ENCODE measurements at regions not wholly inside any gene's neighbourhood (a gene's known extent, or its start where the extent isn't known, plus 50 kb on each side); places are given as distances from the start of the nearest gene placed in this dataset.
A peak's percentile ranks its signal among the peaks of the same experiment; 100 is the strongest.

DNA sequence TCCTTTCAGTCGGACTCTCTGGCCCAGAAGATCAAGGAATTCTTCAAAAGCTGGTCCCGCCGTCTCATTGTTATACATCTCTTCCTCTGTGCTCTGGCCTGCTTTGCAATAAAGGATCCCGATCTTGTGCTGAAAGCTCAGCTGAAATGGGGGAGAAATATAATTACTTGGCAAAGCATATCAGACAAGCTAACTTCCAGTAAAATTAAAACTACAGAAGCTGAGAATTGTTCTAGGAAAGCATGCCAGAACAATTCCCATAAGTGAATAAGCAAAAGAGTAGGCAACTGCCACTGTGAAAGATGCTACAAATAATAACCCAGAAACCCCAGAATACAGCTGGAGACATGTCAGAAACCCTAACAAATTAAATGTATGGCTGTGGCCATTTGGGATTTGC, 146.1 kb downstream of the SIPA1L2 start:
- DNase-seq (ENCODE audit: low spot score): no peak
- no peak for FAIRE-seq

DNA sequence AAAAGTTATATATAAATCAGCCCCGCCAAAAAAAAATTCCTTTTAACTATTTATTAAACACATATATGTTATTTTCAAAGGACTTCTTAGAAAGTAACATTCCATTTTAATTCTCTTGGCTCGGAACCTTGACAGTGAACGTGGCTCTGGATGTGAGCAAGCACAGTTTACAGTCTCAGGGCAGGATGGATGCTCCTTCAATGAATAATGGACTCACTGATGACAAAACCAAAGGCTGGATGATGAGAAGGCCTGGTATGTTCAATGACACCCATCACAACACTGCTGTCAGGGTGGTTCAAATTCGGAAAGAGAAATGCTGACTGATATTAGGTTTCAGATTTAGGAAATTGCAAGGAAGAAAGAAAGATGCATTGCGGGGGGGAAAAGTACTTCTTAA, 148.8 kb downstream of the SIPA1L2 start:
- FAIRE-seq (no peak), DNase-seq (ENCODE audit: low spot score) (no peak)

DNA sequence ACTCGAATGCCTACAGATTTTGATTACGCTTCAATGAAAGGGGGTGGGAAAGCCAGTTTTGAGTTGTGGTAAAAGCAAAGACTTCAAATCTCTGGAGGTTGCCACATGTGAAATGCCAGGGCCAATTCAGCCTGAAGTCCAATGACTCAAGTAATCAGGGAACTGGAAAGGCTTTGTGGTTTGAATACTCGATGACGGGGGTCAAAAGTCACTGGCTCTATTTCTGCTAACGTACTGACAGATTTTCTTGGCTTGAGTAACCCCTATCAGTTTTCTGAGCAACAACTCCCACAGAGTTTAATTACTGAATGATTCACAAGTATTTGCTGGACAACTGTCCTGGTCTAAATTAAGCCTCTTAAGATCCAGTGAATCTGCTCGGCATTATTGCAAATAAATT, 152.2 kb downstream of the SIPA1L2 start:
- no peak for FAIRE-seq
- DNase-seq (ENCODE audit: low spot score): peak; percentile 50

DNA sequence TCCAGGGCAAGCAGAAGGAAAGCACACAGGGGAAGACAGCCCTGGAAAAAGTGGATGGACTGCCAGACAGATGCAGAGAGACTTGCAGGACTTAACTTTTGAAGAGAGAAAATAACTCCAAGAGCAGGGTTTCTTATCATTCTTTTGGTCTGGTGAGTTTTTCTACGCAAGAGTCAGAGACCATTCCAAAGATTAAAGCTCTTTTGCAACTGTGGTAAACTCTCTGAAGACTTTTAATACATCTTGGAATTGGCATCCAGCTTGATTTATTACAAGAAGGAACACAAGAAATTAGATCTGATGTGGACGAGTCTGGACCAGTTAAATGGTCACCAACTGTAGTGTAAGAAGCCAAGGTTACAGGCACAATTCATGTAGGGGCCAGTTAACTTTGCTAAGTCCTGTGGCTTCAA, 153.4 kb downstream of the SIPA1L2 start:
- no peak for DNase-seq (ENCODE audit: low spot score)
- FAIRE-seq: no peak

DNA sequence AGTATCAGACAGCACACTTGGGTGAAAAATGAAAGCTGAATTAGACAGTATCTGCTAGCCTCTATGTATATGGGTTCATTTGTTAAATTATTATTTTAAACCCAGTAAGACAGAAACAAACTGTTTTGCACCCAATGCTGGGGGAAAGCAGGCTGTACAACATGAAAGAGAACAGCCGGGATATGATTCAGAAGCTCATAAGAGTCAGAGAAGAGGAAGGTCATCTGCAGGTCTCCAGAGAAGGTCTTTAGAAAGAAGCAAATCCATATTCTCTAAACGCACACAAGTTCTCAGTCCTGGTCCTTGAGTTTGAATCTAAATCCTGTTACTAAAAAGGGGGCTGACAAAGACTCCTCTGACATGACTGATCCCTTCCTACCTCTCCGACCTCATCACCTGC, 155.1 kb downstream of the SIPA1L2 start:
- no peak for FAIRE-seq
- no peak for DNase-seq (ENCODE audit: low spot score)

GRCh38 chr1:232473900-232474299, 156.0 kb downstream of the SIPA1L2 start:
- FAIRE-seq (no peak), DNase-seq (ENCODE audit: low spot score) (no peak)

- DNase-seq (ENCODE audit: low spot score) (peak; percentile 20), FAIRE-seq (no peak)
Observed at GRCh38 chr1:232473324-232473723, 156.6 kb downstream of the SIPA1L2 start.

DNA sequence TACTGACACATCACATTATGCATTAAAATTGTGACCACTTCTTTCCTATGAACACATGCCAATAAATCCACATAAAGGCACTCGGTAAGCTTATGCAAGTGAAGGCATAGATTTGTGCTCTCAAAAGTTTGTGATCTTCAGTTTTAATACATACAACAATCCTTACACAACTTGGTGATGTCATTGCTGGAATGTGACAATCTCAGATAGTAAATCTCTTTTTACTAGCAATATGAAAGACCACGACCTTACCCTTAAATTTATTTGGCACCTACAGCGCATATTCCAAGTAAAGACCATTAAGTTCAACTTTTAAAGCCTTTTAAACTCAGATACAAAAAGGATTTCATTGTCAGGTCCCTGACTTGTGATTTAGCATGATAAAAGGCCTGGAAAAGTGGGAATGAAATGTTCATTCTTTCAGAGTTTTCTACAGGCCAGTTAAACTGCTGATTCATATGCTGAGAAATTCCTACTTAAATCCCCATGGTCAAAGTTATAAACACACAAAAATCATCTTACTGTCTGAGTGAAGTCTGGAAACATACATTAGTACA, 157.4 kb downstream of the SIPA1L2 start:
- no peak for DNase-seq (ENCODE audit: low spot score)
- no peak for FAIRE-seq

- FAIRE-seq (no peak), DNase-seq (ENCODE audit: low spot score) (no peak)
Observed at GRCh38 chr1:232471250-232471649, 158.7 kb downstream of the SIPA1L2 start.

DNA sequence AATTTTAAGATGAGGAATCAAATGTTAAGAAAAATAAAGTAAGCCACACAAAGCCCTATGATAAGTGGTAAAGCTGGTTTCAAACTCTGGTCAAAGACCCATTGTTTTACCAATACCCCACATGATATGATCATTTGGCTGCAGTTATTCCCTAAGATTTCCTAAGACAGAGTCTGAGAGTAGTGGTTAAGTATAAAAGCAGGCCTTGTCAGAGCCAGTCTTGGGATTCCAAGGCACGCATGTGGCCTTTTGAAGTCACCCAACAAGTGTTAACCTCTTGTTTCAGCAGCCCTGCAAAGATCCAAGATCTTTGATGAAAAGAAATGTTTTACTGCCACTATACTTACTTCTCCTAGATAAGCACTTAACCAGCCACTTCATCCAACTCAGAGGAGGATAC, 159.2 kb downstream of the SIPA1L2 start:
- FAIRE-seq: no peak

DNA sequence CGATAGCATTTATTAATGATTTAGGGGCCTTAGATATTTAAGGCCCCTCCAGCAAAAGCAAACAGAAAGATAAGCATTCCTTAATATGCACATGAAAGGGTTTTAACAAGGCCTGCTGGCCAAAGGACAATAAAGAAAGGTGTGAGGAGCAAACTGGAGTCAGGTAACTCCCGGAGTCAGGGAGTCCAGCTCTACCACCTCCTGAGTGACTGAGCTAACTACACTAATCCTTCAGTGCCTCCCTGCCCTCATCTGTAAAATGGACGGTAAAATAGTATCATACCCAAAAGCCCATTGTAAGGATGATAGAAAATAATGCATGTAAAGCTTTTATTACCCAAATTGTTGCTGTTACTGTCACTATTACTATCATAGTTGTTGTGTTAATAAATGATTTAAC, 161.7 kb downstream of the SIPA1L2 start:
- FAIRE-seq: no peak
- no peak for DNase-seq (ENCODE audit: low spot score)

More for the DNA sequence above, 159.2 kb downstream of the SIPA1L2 start:
- no peak for DNase-seq (ENCODE audit: low spot score)

DNA sequence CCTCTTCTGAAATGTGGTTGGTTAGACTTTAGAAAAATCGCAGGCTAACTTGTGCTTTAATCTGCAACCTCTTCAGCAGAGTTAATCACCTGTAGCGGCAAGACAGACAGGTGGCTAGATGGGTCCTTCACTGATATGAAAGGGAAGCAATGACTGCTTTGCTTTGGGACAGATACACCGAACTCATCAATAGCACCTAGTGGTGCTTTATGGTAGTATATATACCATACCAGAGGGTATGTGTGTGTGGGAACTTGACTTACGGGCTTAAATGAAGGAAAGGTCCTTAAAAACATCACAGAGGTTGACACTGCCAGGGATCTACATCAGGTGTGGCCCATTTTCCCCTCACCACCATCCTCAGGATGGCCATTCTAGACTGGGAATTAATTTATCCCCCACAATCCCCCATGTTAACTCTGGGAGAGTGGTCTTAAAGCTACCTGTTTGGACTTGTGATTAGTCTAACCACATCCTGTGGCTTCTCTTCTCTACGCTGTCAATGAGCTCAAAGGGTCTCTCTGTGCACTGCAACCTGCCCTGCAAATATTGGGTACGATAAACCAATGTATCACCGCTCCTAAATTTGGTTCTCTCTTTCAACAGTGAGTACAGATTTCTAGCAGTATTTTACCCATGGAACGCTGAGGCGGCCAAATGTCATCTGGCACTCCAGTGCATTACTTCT, 162.7 kb downstream of the SIPA1L2 start:
- no peak for FAIRE-seq
- no peak for DNase-seq (ENCODE audit: low spot score)

DNA sequence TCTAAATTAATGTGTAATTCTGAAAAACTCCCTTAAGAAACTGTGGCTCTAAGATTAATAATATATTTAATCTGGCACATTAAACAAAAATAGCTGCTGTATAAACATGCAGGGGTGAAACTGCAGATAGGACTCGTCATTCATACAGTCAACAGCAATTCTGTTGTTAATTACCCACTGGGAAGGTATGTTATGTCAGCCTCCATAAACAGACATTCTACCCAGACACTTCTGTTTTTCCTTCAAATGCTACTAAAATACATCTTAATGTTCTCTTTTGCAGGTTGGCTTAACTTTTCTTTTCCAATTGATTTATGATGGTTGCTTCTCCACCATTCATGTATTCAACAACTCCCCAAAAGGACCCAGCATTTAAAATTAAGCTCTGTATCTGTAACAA, 165.6 kb downstream of the SIPA1L2 start:
- DNase-seq (ENCODE audit: low spot score): no peak

GRCh38 chr1:232463225-232463624, 166.7 kb downstream of the SIPA1L2 start:
- no peak for DNase-seq (ENCODE audit: low spot score)
- FAIRE-seq: no peak

More for the DNA sequence above, 165.6 kb downstream of the SIPA1L2 start:
- FAIRE-seq: no peak

- DNase-seq (ENCODE audit: low spot score) (peak; percentile 17), FAIRE-seq (no peak)
Observed at GRCh38 chr1:232462213-232462612, 167.7 kb downstream of the SIPA1L2 start.

- FAIRE-seq (no peak), DNase-seq (ENCODE audit: low spot score) (no peak)
Observed at GRCh38 chr1:232459826-232460225, 170.1 kb downstream of the SIPA1L2 start.

GRCh38 chr1:232459087-232459486, 170.8 kb downstream of the SIPA1L2 start:
- FAIRE-seq (no peak), DNase-seq (ENCODE audit: low spot score) (no peak)

DNA sequence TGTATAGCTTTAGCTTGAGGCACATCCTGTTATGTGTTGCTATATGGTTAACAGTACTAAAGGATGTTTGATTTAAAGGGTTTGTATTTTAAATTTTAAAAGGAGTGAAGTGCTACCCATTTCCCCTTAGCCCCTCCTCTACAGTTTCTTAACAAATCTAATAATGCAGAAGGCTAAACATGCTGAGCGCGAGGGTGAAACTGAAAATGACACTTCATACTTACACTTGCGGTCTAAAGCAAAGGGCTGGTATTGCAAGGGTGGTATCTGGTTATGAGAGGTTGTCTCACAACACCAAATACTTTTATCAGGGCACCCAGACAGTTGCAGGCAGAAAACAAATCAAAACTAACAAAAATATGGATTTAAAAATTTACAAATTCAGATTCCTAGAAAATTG, 172.3 kb downstream of the SIPA1L2 start:
- DNase-seq (ENCODE audit: low spot score) (no peak), FAIRE-seq (no peak)

DNA sequence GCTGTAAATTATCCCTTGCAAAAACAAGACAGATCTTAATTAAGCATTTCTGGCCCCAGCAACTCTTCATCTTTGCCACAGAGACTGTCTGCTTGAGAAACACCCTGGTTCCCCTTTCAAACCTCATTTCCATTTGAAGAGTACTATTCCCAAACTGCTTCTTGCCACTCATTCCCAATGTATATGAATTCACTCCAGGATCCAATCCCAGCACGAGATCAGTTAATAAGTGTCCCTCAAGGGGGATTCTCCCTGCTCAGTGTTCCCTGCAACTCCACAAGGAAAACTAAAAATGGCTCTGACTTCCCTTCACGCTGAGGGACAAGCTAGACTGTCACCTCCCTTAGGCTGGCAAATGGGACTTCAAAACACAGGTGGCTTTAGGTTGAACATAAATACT, 173.2 kb downstream of the SIPA1L2 start:
- no peak for FAIRE-seq
- no peak for DNase-seq (ENCODE audit: low spot score)

DNA sequence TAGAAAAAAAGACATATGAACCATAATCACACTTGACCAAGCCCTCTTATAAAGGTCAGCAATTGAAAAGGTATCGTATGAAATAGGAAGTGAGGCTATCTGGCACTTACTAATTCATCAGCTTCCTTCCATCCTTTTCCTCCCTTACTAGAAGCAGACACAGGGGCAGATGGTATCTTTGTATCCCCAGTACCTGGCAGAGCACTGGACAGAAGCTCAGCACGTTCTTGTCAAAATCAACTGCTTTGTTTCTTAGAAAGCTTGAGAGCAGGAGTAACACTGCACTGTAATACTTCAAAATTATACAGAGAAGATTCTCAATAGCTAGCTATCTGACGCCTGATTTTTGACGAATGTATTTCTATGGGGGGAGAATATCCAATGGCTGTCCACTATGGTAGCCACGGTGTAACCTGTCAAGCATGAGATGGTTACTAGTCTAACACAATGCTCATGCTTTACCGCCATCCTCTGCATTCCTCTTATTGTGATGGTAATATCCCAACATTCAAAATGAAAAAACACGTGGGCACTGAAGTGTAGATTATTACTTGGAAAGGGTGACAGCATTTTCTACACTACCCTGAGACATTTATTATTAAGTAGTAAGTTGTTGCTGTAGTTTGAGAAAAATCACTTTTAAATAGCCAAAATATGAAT, 175.6 kb downstream of the SIPA1L2 start:
- FAIRE-seq (no peak), DNase-seq (ENCODE audit: low spot score) (no peak)

DNA sequence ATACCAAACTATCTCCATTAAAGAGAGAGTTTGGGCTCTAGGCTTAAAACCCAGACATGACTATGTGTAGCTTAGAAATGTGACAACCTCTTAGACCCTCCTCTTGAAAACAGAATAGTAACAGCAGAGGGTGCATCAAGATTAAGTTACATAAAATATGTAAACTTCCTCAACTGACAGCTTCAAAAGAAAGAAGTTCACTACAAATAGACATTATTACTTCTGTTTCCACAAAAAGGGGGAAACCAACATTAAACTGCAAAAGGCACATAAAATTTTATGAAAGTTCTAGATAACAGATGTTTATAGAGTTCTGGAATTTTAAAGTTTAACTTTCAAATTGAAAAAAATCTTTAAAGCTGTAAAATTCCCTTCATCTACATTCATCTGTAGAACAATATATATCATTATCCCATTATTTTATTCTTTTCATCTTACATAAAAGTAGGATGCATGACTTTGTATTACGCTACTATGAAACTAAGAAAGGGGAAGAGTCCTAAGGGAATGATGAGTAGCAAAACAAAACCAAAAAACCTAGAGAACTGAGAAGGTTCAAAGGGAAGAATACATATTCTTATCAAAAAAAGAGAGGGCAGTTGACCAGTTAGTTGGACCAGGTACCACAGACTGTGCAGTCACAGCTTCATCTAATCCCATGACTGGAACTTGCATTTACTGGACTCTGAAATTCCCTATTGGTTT, 177.0 kb downstream of the SIPA1L2 start:
- FAIRE-seq (no peak), DNase-seq (ENCODE audit: low spot score) (no peak)

- FAIRE-seq: no peak
- DNase-seq (ENCODE audit: low spot score): no peak
Observed at GRCh38 chr1:232452117-232452516, 177.8 kb downstream of the SIPA1L2 start.

All from urothelium cell line (cell line).